Stimulated activated CD8-positive, alpha-beta memory T cell treated with anti-CD3 and anti-CD28 coated beads, Interleukin-2, amount 100 ng/mL, for 48 hours (primary cell): ENCODE measurements at regions not wholly inside any gene's neighbourhood (a gene's known extent, or its start where the extent isn't known, plus 50 kb on each side); places are given as distances from the start of the nearest gene placed in this dataset.

ENCODE experiments used
- DNase-seq, 2 donors: peaks; one replicate each; pipeline ENCODE4 v3.0.0-alpha.2; 2020; ENCODE audit warnings: low read depth in 2 of 2

DNA sequence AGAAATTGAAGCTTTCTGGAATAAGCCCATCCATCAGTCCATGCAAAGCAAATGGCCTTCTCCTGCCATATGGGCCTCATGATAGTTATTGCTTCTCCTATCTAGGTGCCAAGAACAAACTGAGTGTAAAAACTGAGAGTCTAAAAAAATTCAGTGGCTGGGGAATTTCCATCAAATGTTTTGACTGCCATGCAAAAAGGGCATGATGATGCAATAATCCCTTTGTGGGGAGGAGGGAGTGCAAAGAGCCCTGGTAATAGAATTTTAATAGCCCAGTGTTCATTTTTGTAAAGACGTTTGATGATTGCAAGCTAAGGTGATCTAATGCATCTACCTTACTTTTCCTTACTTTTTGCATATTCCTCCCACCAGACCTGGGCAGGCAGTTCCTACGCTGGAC lies 683.7 kb downstream of the EPM2A start:
- DNase-seq, result no peak

DNA sequence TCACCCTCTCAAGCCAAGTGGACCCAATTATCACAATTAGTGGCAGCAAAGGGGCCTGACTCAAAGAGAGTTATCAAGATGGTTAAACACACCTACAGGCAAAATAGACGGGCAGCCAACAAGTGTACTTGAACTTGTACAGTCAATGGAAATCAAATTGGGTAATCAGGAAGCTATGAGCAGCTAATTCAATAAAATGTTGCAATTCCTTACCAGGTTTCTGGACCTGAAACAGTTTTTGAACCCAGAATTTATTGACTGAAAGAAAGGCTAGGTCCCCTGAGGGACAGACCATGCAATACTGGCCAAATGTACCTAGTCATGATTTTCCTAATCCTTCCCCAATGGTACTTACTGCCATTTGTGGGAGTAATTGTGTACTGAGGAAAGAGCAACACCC lies 679.8 kb downstream of the EPM2A start:
- no peak for DNase-seq

DNA sequence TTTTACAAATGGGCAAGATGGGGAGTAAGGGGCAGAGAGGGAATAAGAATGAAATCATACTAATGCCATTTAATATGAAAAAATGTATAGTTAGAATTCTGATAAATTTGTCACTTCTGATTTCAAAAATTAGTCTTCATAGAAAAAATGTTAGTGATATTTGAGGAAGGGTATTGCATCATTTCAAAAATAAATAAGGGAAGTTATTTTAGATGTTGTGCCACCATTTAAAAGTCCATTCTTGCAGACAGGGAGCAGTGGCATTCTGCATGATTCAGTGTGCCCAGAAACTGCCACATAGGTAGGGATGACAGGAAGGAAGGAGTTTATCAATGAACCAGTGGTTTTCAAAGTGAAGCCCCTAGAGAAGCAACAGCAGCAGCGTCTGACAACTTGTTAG lies 674.6 kb downstream of the EPM2A start:
- no peak for DNase-seq

DNA sequence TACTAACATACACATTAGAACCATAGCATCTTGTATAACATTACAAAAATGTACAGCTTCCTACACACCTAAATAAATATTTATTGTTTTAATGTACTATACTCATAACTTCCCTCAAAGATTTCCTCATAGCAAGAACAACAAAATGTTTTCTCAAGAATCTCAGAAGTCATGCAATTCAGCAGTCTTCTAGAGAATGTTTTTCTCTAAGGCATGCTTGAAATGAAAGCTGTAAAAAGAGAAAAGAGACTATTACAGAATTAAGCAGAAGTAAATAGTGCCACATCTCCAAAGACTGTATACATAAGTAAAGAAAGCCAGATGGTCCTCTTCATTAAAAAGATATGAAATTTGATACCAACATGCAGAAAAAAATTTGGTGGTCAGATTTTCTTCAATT lies 672.2 kb downstream of the EPM2A start:
- no peak for DNase-seq

DNA sequence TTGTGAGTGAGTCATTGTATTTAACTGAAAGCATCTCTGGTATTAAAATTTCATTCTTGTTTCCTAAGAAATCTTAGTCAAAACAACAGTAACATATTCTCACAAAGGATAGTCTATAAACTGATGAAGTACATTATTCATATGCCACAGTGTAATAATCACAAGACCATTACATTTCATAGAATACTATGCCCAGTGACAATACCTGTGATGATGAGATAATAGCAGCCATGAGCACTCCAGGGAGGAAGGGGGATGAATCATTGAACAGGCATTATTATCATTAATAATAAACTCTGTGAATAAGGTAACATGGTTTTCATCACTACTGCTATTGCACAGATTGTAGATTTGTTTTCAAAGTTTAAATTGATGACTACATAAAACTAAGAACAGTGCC lies 667.9 kb downstream of the EPM2A start:
- no peak for DNase-seq

DNA sequence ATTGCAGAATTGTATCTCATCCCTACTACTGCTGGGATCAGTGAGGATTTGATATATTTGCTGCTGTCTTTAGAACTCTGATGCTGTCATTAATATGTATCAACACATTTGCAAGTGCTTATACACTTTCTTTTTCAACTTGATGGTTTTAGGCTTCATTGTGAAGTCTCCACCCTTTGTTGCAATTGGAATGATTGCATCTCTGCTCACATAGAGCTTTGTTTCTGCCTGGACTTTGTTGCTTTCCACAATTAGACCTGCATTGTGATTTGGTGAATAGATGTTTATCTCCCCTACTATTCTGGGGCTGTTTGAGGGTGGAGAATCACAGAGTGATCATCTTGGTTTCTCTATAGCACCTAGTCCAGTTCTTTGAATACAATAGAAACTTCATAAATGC lies 666.7 kb downstream of the EPM2A start:
- DNase-seq, result no peak

DNA sequence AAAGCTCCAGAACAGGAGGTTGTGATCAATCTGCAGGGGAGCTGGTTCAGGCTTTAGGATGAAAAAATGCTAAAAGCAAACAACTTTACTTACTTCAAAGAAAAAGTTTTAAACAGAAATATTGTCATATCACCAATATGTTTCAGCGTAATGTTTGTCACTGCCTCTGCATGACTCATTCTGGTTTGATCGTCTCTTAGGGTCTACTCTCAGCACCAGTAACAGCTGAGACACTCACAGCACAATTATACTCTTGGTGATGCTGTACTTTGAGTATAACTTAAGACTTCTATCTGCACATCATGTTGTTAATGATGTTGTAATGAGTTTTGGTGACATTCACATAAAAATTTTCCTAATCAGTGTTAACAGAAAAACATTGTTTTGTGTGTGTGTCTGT lies 665.4 kb downstream of the EPM2A start:
- no peak for DNase-seq

DNA sequence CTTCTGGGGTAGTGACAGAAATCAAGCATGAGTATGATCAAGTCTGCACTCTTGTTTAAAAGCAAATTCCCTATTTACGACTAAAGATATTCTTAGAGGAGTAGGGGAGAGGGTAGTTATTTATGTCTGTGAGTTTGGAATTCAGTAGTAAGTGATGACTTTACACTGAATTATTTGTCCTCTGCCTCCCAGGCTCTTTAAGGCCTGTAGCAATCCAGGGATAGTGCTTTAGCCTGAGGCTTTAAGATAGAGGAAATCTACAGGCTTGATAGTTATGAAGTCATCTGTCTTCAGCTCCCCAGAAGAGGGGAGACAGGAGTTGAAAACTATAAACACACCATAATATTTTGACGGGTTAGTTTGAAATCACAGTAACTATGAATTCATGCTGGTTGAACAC lies 664.5 kb downstream of the EPM2A start:
- no peak for DNase-seq

DNA sequence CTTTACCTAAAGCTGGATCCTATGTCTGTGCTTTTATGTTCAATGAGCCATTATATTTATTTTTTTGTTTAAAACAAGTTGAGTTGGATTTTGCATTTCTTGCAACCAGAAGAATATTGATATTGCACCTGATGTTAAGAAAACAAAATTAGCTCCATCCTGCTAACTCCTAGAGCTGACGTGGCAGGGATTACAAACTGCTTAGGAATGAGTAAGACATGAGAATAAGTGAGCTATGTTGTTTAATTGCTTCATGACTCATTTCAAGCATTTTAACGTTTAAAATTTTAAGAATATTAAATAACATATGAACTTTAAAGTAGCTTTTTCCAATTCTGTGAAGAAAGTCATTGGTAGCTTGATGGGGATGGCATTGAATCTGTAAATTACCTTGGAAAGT lies 663.5 kb downstream of the EPM2A start:
- no peak for DNase-seq

DNA sequence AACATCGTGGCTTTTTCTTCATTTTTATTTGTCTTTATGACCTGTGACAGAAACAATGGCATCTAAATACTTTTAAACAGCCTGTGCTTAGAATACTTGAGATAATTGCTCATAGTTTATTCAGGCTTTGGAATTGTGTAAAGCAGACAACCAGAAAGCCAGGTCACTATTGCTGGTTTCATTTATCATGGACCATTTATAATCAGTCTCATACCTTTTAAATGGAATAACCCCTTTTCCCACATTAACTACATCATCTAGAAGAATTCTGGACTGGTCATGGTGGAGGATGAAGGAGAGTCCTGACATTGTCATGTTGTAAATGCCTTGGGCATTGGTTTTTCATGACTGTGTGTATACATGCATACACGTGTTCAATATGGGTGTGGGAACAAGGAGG lies 661.5 kb downstream of the EPM2A start:
- DNase-seq, result no peak

DNA sequence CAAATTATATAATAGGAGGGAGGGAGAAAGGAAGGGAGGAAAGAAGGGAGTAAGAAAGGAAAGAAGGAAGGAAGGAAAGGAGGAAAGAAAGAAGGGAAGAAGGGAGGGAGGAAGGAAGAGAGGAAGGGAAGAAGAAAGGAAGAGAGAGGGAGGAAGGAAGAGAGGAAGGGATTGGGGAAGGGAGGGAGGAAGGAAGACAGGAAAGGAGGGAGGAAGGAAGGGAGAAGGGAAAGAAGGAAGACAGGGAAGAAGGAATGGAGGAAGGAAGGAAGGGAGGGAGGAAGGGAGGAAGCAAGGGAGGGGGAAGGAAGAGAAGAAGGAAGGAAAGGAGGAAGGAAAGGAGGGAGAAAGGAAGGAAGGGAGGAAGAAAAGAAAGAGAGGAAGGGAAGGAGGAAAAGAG lies 660.5 kb downstream of the EPM2A start:
- DNase-seq, result no peak

DNA sequence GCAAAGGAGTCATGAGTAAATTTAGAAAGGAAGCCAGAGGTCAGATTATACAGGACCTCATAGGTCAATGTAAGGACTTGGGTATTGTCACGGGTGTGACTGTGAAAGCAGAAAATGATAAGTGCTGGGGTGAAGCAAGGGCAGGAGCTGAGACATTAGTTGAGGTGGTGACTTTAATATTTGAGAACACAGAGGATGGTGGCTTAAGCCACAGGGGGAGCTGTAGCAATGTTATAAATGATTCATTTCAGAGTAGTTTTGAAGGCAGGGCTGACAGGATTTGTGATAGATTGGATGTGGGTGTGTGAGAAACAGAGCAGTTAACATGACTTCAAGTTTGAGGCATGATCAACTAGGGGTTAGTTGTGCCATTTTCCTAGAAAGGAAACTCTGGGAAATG lies 659.9 kb downstream of the EPM2A start:
- no peak for DNase-seq

DNA sequence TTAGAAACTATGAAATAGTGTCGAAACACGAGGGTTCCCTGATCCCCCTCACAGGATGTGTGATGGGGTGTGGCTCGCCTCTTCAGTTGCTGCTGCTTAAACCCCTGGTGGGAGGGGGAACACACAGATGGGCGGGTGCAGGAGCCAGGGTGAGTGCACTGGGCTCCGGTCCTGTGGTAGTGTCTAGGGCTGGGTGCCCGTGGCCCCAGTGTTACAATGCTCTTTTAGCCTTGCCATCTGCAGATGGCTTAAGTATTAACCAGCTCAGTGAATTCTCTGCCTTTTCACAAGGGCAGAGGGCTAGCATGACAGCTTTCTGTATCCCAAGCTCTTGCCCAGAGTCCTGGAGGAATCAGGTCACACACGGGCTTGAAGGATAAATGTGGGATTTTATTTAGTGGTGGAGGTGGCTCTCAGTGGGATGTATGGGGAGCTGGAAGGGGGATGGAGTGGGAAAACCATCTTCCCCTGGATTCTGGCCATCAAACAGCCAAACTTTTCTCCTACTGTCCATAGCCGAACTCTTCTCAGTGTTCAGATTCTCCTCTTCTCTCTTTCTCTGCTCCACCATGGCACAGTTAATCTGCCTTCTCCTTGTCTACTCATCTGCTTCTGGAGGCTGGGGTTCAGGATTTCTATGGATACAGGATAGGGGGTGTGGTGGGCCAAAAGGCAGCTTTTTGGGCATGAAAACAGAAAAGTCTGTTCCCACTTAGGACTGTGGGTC lies 659.0 kb downstream of the EPM2A start:
- DNase-seq, result no peak

DNA sequence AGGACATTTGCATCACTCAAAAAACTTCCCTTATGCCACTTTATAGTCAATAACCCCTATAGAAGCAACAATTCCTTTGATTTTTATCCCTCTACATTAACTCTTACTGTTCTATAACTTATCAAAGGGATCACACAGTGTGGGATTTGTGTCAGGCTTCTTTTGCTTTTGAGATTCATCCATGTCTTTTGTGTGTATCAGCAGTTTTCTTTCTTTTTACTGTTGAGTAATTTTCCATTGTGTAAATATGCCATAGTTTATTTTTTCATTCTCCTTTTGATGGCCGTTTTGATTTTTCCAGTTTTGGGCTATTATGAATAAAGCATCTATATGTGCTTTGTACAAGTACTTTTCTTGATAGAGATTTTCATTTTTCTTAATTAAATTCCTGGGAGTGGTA lies 657.9 kb downstream of the EPM2A start:
- no peak for DNase-seq

DNA sequence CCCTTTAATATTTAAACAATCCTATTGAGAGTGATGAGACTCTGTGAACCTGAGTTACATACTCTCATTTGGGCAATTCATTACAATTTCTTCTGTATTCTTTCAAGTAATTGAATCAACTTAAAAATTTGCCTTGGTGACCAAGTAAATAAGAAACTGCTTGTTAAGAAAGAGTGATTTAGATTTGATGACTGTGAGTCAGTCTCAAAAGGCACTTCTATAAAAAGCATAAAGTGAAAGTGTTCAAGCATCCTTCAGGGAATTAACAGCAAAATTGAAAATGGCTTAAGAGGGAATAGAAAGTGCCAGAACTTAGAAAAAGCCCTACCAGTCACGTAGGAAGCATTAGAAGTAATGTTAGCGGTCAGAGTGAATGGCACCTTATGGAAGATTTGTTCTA lies 654.7 kb downstream of the EPM2A start:
- DNase-seq, result no peak

DNA sequence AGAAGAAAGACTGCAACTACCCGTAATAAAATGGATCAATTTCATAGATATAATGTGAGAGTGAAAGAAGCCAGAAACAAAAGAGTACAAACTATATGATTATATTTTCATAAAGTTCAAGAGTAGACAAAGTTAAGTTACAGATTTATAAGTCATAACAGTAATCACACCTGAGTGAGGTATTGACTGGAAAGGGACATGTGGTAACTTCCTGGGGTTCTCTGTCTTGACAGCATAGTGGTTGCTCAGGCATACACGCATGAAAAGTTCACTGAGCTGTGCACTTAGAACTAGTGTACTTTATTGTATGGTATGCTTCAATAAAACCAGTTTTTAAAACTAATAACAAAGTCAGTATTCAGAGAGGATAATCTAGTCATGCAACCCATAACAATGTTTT lies 653.6 kb downstream of the EPM2A start:
- DNase-seq, result no peak

DNA sequence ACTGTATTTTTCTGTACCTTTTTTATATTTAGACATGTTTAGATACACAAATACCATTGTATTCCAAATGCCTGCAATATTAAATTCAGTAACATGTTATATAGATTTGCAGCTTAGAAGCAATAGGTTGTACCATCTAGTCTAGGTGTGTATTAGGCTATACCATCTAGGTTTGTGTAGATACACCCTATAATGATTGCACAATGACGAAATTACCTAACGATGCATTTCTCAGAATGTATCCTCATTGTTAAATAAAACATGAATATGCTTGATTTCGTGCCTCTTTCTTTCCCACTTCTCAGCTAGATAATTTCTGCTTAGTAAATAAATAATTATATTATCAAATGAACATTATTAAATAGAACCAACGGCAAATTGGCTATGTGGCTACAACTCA lies 653.0 kb downstream of the EPM2A start:
- no peak for DNase-seq

DNA sequence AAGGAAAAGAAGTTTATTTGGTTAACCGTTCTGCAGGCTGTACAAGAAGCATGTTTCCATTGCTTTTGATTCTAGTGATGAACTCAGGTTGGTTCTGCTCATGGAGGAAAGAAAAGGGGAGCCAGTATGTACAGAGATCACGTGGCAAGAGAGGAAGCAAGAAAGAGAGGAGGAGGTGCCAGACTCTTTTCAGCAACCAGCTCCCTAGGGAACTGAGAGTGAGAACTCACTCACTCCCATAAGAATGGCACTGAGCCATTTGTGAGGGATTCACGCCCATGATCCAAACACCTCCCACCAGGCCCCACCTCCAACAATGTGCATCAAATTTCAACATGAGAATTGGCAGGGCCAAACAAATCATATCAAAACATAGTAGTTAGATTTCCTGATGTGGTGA lies 649.1 kb downstream of the EPM2A start:
- DNase-seq, result no peak

DNA sequence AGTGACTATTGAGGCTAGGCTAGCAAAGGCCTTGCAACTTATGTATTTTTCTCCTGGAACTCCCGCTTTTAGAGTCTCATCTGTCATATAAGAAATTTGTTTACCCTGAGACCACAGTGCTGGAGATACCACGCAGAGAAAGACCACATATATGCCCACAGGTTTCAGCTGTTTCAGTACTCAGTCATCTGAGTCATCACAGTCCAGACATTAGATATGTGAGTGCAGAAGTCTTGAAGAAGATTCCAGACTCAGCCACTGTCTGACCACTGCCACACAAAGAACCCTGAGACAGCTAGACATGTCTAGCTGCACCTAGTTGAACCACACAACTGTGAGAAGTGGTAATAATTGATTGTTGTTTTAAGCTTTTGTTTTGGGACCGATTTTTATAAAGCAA lies 648.3 kb downstream of the EPM2A start:
- DNase-seq, result no peak

DNA sequence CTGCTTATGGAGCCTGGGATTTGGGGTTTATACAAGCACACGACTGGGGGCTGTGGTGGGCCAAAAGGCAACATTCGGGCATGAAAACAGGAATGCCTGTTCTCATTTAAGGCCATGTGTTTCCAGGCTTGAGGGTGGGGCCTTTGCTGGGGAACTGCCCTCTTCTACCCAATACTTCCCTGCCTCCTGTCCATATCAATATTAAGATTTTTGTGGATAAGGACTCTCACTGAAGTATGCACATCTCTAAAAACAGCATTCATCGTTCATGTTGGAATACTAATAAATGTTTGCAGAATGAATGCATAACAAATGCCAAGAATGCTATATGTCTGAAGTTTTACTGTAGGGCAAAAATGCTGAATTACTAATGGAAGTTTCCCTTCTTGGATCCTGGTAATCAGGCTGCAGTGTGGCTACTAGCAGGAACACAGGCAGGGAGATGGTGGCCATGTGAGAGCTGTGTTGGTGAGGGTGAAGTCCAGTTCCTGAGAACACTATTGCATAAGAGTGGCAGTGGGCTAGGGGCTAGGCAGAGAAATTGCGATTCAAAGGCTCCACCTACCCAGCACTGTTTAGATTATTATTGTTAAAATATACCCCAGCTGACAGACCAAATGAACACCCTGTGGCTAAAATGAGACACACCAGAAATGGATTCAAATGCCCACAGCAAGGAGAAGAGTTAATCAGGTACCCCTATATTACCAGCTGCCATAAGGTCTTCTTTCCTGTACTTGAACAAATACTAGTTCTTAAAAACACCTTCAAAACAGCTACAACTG lies 644.3 kb downstream of the EPM2A start:
- no peak for DNase-seq

DNA sequence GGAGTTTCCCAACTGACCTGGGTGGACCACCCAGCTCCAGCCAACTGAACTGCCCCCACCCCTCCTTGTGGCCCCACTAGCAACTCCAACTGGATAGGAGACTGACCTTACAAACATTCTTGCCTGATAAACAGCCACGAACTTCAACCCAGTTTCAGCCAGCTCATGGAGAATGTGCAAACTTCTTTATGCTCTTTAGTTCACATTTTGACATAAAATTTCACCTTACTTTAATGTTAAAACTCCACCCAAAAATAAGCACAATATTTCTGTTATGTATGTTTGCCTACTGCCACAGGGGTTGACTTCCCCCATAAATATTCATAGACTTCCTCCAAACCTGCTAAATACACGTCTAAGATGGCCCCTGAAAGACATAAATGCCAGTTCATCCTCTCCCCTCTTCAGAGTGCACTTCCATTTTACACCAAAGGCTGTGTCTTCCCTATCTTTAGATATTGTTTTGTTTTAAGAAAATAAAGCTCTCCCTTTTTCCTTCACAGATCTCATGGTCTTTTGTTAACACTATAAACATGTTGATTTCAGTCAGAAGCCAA lies 643.7 kb downstream of the EPM2A start:
- no peak for DNase-seq

DNA sequence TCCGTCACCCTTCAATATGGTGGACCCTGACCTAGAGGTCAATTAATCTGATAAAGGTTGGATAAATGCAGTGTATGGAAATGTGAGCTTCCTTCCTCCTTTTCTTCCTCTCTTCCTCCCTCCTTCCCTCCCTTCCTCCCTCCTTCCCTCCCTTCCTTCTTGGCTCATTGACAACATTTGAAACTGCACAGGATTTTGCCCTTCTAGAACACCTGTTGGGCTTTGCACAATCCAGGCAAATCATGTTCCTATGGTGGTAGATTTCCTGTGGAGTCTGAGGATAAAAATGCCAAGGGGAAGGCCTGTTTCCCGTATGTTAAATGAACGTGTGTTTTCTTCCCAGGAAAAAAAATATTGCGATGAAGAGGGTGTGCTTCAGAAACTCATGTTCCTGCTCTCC lies 642.8 kb downstream of the EPM2A start:
- no peak for DNase-seq

DNA sequence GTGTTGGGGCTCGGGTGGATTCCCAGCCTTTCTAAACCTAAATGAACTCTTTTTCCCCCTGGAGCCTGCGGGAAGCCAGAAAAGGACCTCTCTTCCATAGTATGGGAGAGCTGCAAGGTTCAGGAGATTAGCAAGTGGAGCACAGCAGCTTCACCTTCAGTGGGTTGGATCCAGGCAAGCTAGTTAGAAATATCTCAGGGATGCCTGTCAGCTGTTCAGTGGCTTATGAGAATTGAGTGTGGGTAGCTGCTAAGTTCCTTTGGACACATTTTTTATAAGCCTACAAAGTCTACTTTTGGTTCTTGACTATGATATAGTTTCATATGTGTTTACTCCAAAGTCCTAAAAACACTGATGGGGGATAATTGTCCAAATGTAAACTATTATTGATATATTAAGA lies 642.1 kb downstream of the EPM2A start:
- no peak for DNase-seq
